NCI-H510A (cell line): ENCODE measurements at regions not wholly inside any gene's neighbourhood (a gene's known extent, or its start where the extent isn't known, plus 50 kb on each side); places are given as distances from the start of the nearest gene placed in this dataset.

Experiments used
- DNase-seq: peaks from one replicate; lab custom pipeline; 2025; lab: John Stamatoyannopoulos, UW

- DNase-seq: no peak
These were observed 420.3 kb upstream of the BOD1L1 start for GRCh38 chr4:14047840-14048239.

GRCh38 chr4:14049946-14050345 lies 422.4 kb upstream of the BOD1L1 start:
- DNase-seq: no peak

GRCh38 chr4:14053291-14053690 lies 425.8 kb upstream of the BOD1L1 start:
- DNase-seq: no peak

- no peak for DNase-seq
These were observed 426.9 kb upstream of the BOD1L1 start for GRCh38 chr4:14054391-14054790.

GRCh38 chr4:14059006-14059405 lies 431.5 kb upstream of the BOD1L1 start:
- no peak for DNase-seq

GRCh38 chr4:14064984-14065383 lies 437.5 kb upstream of the BOD1L1 start:
- no peak for DNase-seq

- no peak for DNase-seq
These were observed 437.9 kb upstream of the BOD1L1 start for GRCh38 chr4:14065406-14065805.

- no peak for DNase-seq
These were observed 439.5 kb upstream of the BOD1L1 start for GRCh38 chr4:14066979-14067378.

GRCh38 chr4:14069886-14070285 lies 442.4 kb upstream of the BOD1L1 start:
- DNase-seq: no peak

- no peak for DNase-seq
These were observed 442.9 kb upstream of the BOD1L1 start for GRCh38 chr4:14070289-14070880.

- no peak for DNase-seq
These were observed 445.0 kb upstream of the BOD1L1 start for GRCh38 chr4:14072506-14072905.

GRCh38 chr4:14076776-14077175 lies 449.3 kb upstream of the BOD1L1 start:
- DNase-seq: no peak

- no peak for DNase-seq
These were observed 450.8 kb upstream of the BOD1L1 start for GRCh38 chr4:14078326-14078725.

- no peak for DNase-seq
These were observed 452.1 kb upstream of the BOD1L1 start for GRCh38 chr4:14079601-14080000.

- DNase-seq: no peak
These were observed 455.6 kb upstream of the BOD1L1 start for GRCh38 chr4:14083150-14083549.

GRCh38 chr4:14084598-14084997 lies 457.1 kb upstream of the BOD1L1 start:
- DNase-seq: no peak

- DNase-seq: no peak
These were observed 459.9 kb upstream of the BOD1L1 start for GRCh38 chr4:14087459-14087858.

- no peak for DNase-seq
These were observed 460.4 kb upstream of the BOD1L1 start for GRCh38 chr4:14087921-14088320.

- DNase-seq: no peak
These were observed 464.0 kb upstream of the BOD1L1 start for GRCh38 chr4:14091531-14091930.

GRCh38 chr4:14091966-14092365 lies 464.4 kb upstream of the BOD1L1 start:
- no peak for DNase-seq

- no peak for DNase-seq
These were observed 465.2 kb upstream of the BOD1L1 start for GRCh38 chr4:14092741-14093140.

GRCh38 chr4:14095831-14096230 lies 468.3 kb upstream of the BOD1L1 start:
- no peak for DNase-seq

- DNase-seq: no peak
These were observed 469.0 kb upstream of the BOD1L1 start for GRCh38 chr4:14096396-14096965.

- DNase-seq: no peak
These were observed 472.8 kb upstream of the BOD1L1 start for GRCh38 chr4:14100349-14100748.
